Fibroblast of the aortic adventitia (primary cell): ENCODE measurements at regions not wholly inside any gene's neighbourhood (a gene's known extent, or its start where the extent isn't known, plus 50 kb on each side); places are given as distances from the start of the nearest gene placed in this dataset.

Experiments used
- DNase-seq: peaks from one replicate; pipeline ENCODE4 v3.0.0-alpha.2; 2010; ENCODE audit warnings: low read depth
- H3K4me3 ChIP-seq: 2 replicates; pipeline ENCODE4 v1.5.1; 2011; ENCODE audit warnings: low read depth, mild to moderate bottlenecking, control low read depth, low read length, moderate library complexity
- CTCF ChIP-seq: IDR thresholded peaks from 2 replicates; pipeline ENCODE4 v1.5.1; 2011; ENCODE audit warnings: mild to moderate bottlenecking, low read length, control low read depth, inconsistent platforms; ENCODE audit not compliant: insufficient read depth

- no peak for DNase-seq
- no peak for TF ChIP-seq CTCF
Measured at GRCh38 chr2:78606895-78607294, 418.6 kb upstream of the REG3G start.

DNA sequence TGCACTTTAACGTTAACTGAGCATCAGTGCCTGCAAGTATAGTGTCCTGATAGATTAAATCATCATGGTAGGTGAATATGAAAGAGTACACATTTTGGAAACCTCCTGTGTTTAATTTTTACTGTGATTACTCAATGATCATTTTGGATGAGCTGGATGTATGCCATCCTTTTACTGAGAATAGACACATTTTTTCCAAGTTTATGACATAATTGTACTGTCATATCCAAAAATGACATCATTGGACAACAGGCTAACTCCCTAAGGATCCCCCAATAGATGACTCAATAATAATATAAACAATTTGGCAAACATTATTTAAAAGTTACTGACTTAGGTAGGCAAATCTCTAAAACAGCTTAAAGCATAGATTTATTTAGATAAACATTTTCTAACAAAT, 410.8 kb upstream of the REG3G start:
- no peak overlapping the region for H3K4me3 ChIP-seq
- DNase-seq, result no peak
- TF ChIP-seq CTCF, result no peak

More at GRCh38 chr2:78606895-78607294, 418.6 kb upstream of the REG3G start:
- H3K4me3 ChIP-seq, result no peak overlapping the region

DNA sequence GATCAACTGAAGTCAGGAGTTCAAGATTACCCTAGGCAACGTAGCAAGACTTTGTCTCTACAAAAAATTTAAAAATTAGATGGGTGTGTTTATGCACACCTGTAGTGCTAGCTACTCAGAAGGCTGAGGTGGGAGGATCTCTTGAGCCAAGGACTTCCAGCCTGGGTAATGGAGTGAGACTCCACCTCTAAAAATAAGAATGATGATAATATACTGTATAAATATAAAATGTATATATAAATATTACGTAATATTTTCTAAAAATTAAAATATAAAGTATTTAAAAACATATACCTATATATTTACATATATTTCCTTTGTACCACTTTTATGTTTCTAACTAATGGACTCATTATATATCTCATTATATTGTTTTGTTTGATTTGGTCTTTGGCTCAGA, 409.5 kb upstream of the REG3G start:
- TF ChIP-seq CTCF, result no peak
- DNase-seq, result no peak
- H3K4me3 ChIP-seq, result no peak overlapping the region

DNA sequence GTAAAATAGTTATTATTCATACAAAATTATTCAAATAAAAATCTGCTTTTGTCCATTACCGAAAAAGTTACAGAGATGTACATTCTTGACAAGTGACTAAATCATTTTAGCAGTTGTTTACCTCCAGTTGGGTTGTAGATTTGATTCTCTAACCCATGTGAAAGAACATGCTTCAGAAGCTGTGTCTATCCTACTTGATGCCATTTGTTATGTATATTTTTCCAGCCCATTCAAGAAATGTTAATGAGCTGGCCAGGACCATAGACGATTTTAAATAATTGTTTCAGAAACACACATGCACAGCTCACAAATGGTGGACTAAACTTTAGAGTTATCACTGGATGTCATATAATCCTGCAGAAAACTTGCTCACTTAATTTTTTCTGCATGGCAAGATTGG, 391.1 kb upstream of the REG3G start:
- no peak for TF ChIP-seq CTCF
- no peak for DNase-seq

GRCh38 chr2:78644854-78645253, 380.6 kb upstream of the REG3G start:
- DNase-seq, result no peak
- H3K4me3 ChIP-seq, result no peak overlapping the region
- TF ChIP-seq CTCF, result no peak

More for the DNA sequence above, 391.1 kb upstream of the REG3G start:
- no peak overlapping the region for H3K4me3 ChIP-seq

- no peak for TF ChIP-seq CTCF
- no peak overlapping the region for H3K4me3 ChIP-seq
- no peak for DNase-seq
Measured at GRCh38 chr2:78646533-78647364, 378.8 kb upstream of the REG3G start.
